AG04449 (cell line): ENCODE measurements at regions not wholly inside any gene's neighbourhood (a gene's known extent, or its start where the extent isn't known, plus 50 kb on each side); places are given as distances from the start of the nearest gene placed in this dataset.
"Not testable (repeated sequence)": the region's sequence is repeated elsewhere in the genome, so short reads cannot be mapped to it uniquely, and the experiment has no call there.

Source experiments
- CTCF ChIA-PET: fragments of 350-600 bp; formaldehyde crosslinking; extraction: SDS; loops from one replicate; lab custom pipeline; 2021; ENCODE audit warnings: antibody characterized with exemption; lab: Yijun Ruan, JAX
- POLR2A ChIA-PET: fragments of 400-600, 350-600 bp; formaldehyde crosslinking; extraction: SDS; loops from one replicate; lab custom pipeline; 2020; ENCODE audit warnings: antibody characterized with exemption, inconsistent platforms; lab: Yijun Ruan, JAX
- DNase-seq: peaks from one replicate; pipeline ENCODE4 v3.0.0-alpha.2; 2010; ENCODE audit warnings: low read depth, low spot score
- H3K4me3 ChIP-seq: 2 replicates; pipeline ENCODE4 v1.5.1; 2011; ENCODE audit warnings: low read depth, mild to moderate bottlenecking, control low read depth, low read length
- CTCF ChIP-seq: IDR thresholded peaks from one replicate; pipeline ENCODE4 v1.5.1; 2011; ENCODE audit warnings: mild to moderate bottlenecking, moderate library complexity, low read length, control low read depth, inconsistent platforms; ENCODE audit not compliant: insufficient read depth; ENCODE audit errors: missing control alignments

GRCh38 chr14:49287004-49287403 lies 299.2 kb downstream of the RPS29 start:
- ChIA-PET CTCF (no interaction called here), POLR2A (no interaction called here)
- no peak overlapping the region for H3K4me3 ChIP-seq
- no peak for TF ChIP-seq CTCF
- no peak for DNase-seq

GRCh38 chr14:49286257-49286983 lies 299.8 kb downstream of the RPS29 start:
- DNase-seq, result no peak
- no peak overlapping the region for H3K4me3 ChIP-seq
- CTCF ChIA-PET, result no interaction called here
- TF ChIP-seq CTCF, result no peak
- POLR2A ChIA-PET, result no interaction called here

GRCh38 chr14:49280566-49280965 lies 305.6 kb downstream of the RPS29 start:
- no peak for DNase-seq
- CTCF ChIA-PET, result no interaction called here
- no peak for TF ChIP-seq CTCF
- H3K4me3 ChIP-seq, result no peak overlapping the region
- POLR2A ChIA-PET, result no interaction called here

GRCh38 chr14:49250517-49250916 lies 335.7 kb downstream of the RPS29 start:
- no peak for TF ChIP-seq CTCF
- DNase-seq, result no peak
- H3K4me3 ChIP-seq, result no peak overlapping the region
- CTCF ChIA-PET, result no interaction called here
- POLR2A ChIA-PET, result no interaction called here

- DNase-seq, result peak; percentile 7
- CTCF ChIA-PET, result no interaction called here
- POLR2A ChIA-PET, result no interaction called here
- no peak for TF ChIP-seq CTCF
- no peak overlapping the region for H3K4me3 ChIP-seq
These were observed 336.1 kb downstream of the RPS29 start for GRCh38 chr14:49250109-49250508.

- no peak for DNase-seq
- TF ChIP-seq CTCF, result no peak
- H3K4me3 ChIP-seq, result no peak overlapping the region
- POLR2A ChIA-PET, result no interaction called here
- CTCF ChIA-PET, result no interaction called here
These were observed 337.2 kb downstream of the RPS29 start for GRCh38 chr14:49249022-49249421.

GRCh38 chr14:49243777-49244176 lies 342.4 kb downstream of the RPS29 start:
- H3K4me3 ChIP-seq, DNase-seq, POLR2A ChIA-PET, CTCF ChIA-PET: not testable (repeated sequence)
